ENCODE measurements at regions not wholly inside any gene's neighbourhood (a gene's known extent, or its start where the extent isn't known, plus 50 kb on each side); places are given as distances from the start of the nearest gene placed in this dataset.

GRCh38 chr13:105412171-105412570 is 1123.3 kb downstream of the EFNB2 start:
- TF ChIP-seq POLR2A (IDR thresholded peaks at IDR 0.05; ENCODE audit: low read depth, low read length), result no peak
- no peak for TF ChIP-seq POLR2AphosphoS5 (IDR thresholded peaks at IDR 0.05; ENCODE audit: low read depth, low read length)
- no peak for TF ChIP-seq TAF1 (IDR thresholded peaks at IDR 0.05; ENCODE audit: borderline replicate concordance, low read depth, low read length)
- FAIRE-seq (no peak), DNase-seq (ENCODE audit: insufficient read length) (no peak)

- TF ChIP-seq POLR2A (IDR thresholded peaks at IDR 0.05; ENCODE audit: low read depth, low read length), result no peak
- TF ChIP-seq POLR2AphosphoS5 (IDR thresholded peaks at IDR 0.05; ENCODE audit: low read depth, low read length), result no peak
- TF ChIP-seq TAF1 (IDR thresholded peaks at IDR 0.05; ENCODE audit: borderline replicate concordance, low read depth, low read length), result no peak
- FAIRE-seq (no peak), DNase-seq (ENCODE audit: insufficient read length) (no peak)
Observed at GRCh38 chr13:105410602-105411001, 1124.9 kb downstream of the EFNB2 start.

- FAIRE-seq (no peak), DNase-seq (ENCODE audit: insufficient read length) (no peak)
- TF ChIP-seq TAF1 (IDR thresholded peaks at IDR 0.05; ENCODE audit: borderline replicate concordance, low read depth, low read length) (no peak), POLR2AphosphoS5 (IDR thresholded peaks at IDR 0.05; ENCODE audit: low read depth, low read length) (no peak), POLR2A (IDR thresholded peaks at IDR 0.05; ENCODE audit: low read depth, low read length) (no peak)
Observed at GRCh38 chr13:105406551-105406950, 1128.9 kb downstream of the EFNB2 start.

- FAIRE-seq (no peak), DNase-seq (ENCODE audit: insufficient read length) (no peak)
- TF ChIP-seq TAF1 (IDR thresholded peaks at IDR 0.05; ENCODE audit: borderline replicate concordance, low read depth, low read length) (no peak), POLR2AphosphoS5 (IDR thresholded peaks at IDR 0.05; ENCODE audit: low read depth, low read length) (no peak), POLR2A (IDR thresholded peaks at IDR 0.05; ENCODE audit: low read depth, low read length) (no peak)
Observed at GRCh38 chr13:105403086-105403485, 1132.4 kb downstream of the EFNB2 start.

- no peak for TF ChIP-seq TAF1 (IDR thresholded peaks at IDR 0.05; ENCODE audit: borderline replicate concordance, low read depth, low read length)
- DNase-seq (ENCODE audit: insufficient read length) (no peak), FAIRE-seq (no peak)
Observed at GRCh38 chr13:105395041-105395440, 1140.4 kb downstream of the EFNB2 start.

- no peak for TF ChIP-seq POLR2A (IDR thresholded peaks at IDR 0.05; ENCODE audit: low read depth, low read length)
- FAIRE-seq (no peak), DNase-seq (ENCODE audit: insufficient read length) (no peak)
Observed at GRCh38 chr13:105389373-105389772, 1146.1 kb downstream of the EFNB2 start.

GRCh38 chr13:105377452-105377851 is 1158.0 kb downstream of the EFNB2 start:
- no peak for DNase-seq (ENCODE audit: insufficient read length)
- TF ChIP-seq POLR2A (IDR thresholded peaks at IDR 0.05; ENCODE audit: low read depth, low read length) (no peak), TAF1 (IDR thresholded peaks at IDR 0.05; ENCODE audit: borderline replicate concordance, low read depth, low read length) (no peak), POLR2AphosphoS5 (IDR thresholded peaks at IDR 0.05; ENCODE audit: low read depth, low read length) (no peak)
- FAIRE-seq, result no peak

GRCh38 chr13:105370011-105370650 is 1165.3 kb downstream of the EFNB2 start:
- no peak for TF ChIP-seq POLR2AphosphoS5 (IDR thresholded peaks at IDR 0.05; ENCODE audit: low read depth, low read length)
- TF ChIP-seq POLR2A (IDR thresholded peaks at IDR 0.05; ENCODE audit: low read depth, low read length), result no peak
- TF ChIP-seq TAF1 (IDR thresholded peaks at IDR 0.05; ENCODE audit: borderline replicate concordance, low read depth, low read length), result no peak
- DNase-seq (ENCODE audit: insufficient read length) (no peak), FAIRE-seq (no peak)

GRCh38 chr13:105368781-105369180 is 1166.7 kb downstream of the EFNB2 start:
- no peak for TF ChIP-seq POLR2A (IDR thresholded peaks at IDR 0.05; ENCODE audit: low read depth, low read length)
- TF ChIP-seq POLR2AphosphoS5 (IDR thresholded peaks at IDR 0.05; ENCODE audit: low read depth, low read length), result no peak
- TF ChIP-seq TAF1 (IDR thresholded peaks at IDR 0.05; ENCODE audit: borderline replicate concordance, low read depth, low read length), result no peak
- no peak for FAIRE-seq

GRCh38 chr13:105365831-105366230 is 1169.6 kb downstream of the EFNB2 start:
- TF ChIP-seq TAF1 (IDR thresholded peaks at IDR 0.05; ENCODE audit: borderline replicate concordance, low read depth, low read length), result no peak
- no peak for TF ChIP-seq POLR2AphosphoS5 (IDR thresholded peaks at IDR 0.05; ENCODE audit: low read depth, low read length)
- no peak for TF ChIP-seq POLR2A (IDR thresholded peaks at IDR 0.05; ENCODE audit: low read depth, low read length)
- no peak for DNase-seq (ENCODE audit: insufficient read length)
- no peak for FAIRE-seq

More at GRCh38 chr13:105368781-105369180, 1166.7 kb downstream of the EFNB2 start:
- no peak for DNase-seq (ENCODE audit: insufficient read length)

- no peak for TF ChIP-seq TAF1 (IDR thresholded peaks at IDR 0.05; ENCODE audit: borderline replicate concordance, low read depth, low read length)
- no peak for TF ChIP-seq POLR2A (IDR thresholded peaks at IDR 0.05; ENCODE audit: low read depth, low read length)
- TF ChIP-seq POLR2AphosphoS5 (IDR thresholded peaks at IDR 0.05; ENCODE audit: low read depth, low read length), result no peak
- FAIRE-seq, result no peak
Observed at GRCh38 chr13:105365021-105365550, 1170.4 kb downstream of the EFNB2 start.

GRCh38 chr13:105364191-105364590 is 1171.3 kb downstream of the EFNB2 start:
- TF ChIP-seq TAF1 (IDR thresholded peaks at IDR 0.05; ENCODE audit: borderline replicate concordance, low read depth, low read length), result no peak
- TF ChIP-seq POLR2A (IDR thresholded peaks at IDR 0.05; ENCODE audit: low read depth, low read length), result no peak
- no peak for TF ChIP-seq POLR2AphosphoS5 (IDR thresholded peaks at IDR 0.05; ENCODE audit: low read depth, low read length)
- FAIRE-seq (no peak), DNase-seq (ENCODE audit: insufficient read length) (no peak)

More at GRCh38 chr13:105365021-105365550, 1170.4 kb downstream of the EFNB2 start:
- no peak for DNase-seq (ENCODE audit: insufficient read length)

Measured in GM12892 (cell line).